CD4-positive, alpha-beta T cell treated with Interleukin-1 beta for 1 hour (primary cell): ENCODE measurements at regions not wholly inside any gene's neighbourhood (a gene's known extent, or its start where the extent isn't known, plus 50 kb on each side); places are given as distances from the start of the nearest gene placed in this dataset.
"Not testable (repeated sequence)": the region's sequence is repeated elsewhere in the genome, so short reads cannot be mapped to it uniquely, and the experiment has no call there.

ENCODE experiments used
- DNase-seq, 2 donors: peaks; one replicate each; pipeline ENCODE4 v3.0.0-alpha.2; 2020 to 2022

GRCh38 chr5:57721226-57721625 is 238.6 kb upstream of the ACTBL2 start:
- no peak for DNase-seq

GRCh38 chr5:57720656-57721055 is 238.0 kb upstream of the ACTBL2 start:
- DNase-seq = no peak

GRCh38 chr5:57719216-57719615 is 236.6 kb upstream of the ACTBL2 start:
- no peak for DNase-seq

GRCh38 chr5:57718155-57718554 is 235.5 kb upstream of the ACTBL2 start:
- DNase-seq = no peak

- no peak for DNase-seq
Measured at GRCh38 chr5:57717555-57717954, 234.9 kb upstream of the ACTBL2 start.

GRCh38 chr5:57716661-57717060 is 234.1 kb upstream of the ACTBL2 start:
- DNase-seq = no peak

GRCh38 chr5:57715296-57715695 is 232.7 kb upstream of the ACTBL2 start:
- DNase-seq = no peak

GRCh38 chr5:57713535-57713934 is 230.9 kb upstream of the ACTBL2 start:
- DNase-seq = not testable (repeated sequence)

GRCh38 chr5:57711946-57712345 is 229.3 kb upstream of the ACTBL2 start:
- DNase-seq = no peak

- DNase-seq = no peak
Measured at GRCh38 chr5:57711471-57711870, 228.9 kb upstream of the ACTBL2 start.

- DNase-seq = no peak
Measured at GRCh38 chr5:57710126-57710525, 227.5 kb upstream of the ACTBL2 start.

GRCh38 chr5:57705769-57706168 is 223.2 kb upstream of the ACTBL2 start:
- no peak for DNase-seq

GRCh38 chr5:57703721-57704120 is 221.1 kb upstream of the ACTBL2 start:
- no peak for DNase-seq

GRCh38 chr5:57700484-57700883 is 217.9 kb upstream of the ACTBL2 start:
- no peak for DNase-seq

- DNase-seq = no peak
Measured at GRCh38 chr5:57700072-57700471, 217.5 kb upstream of the ACTBL2 start.

- DNase-seq = no peak
Measured at GRCh38 chr5:57698802-57699201, 216.2 kb upstream of the ACTBL2 start.

- no peak for DNase-seq
Measured at GRCh38 chr5:57698086-57698485, 215.5 kb upstream of the ACTBL2 start.

- no peak for DNase-seq
Measured at GRCh38 chr5:57696825-57697570, 214.4 kb upstream of the ACTBL2 start.

- no peak for DNase-seq
Measured at GRCh38 chr5:57696389-57696769, 213.8 kb upstream of the ACTBL2 start.

GRCh38 chr5:57695706-57696388 is 213.2 kb upstream of the ACTBL2 start:
- DNase-seq = no peak

- DNase-seq = no peak
Measured at GRCh38 chr5:57695179-57695578, 212.6 kb upstream of the ACTBL2 start.

- DNase-seq = no peak
Measured at GRCh38 chr5:57693488-57694305, 211.1 kb upstream of the ACTBL2 start.

- DNase-seq = no peak
Measured at GRCh38 chr5:57692582-57693487, 210.2 kb upstream of the ACTBL2 start.
